Suppressor macrophage treated with lipopolysaccharide for 4 hours (primary cell): ENCODE measurements at regions not wholly inside any gene's neighbourhood (a gene's known extent, or its start where the extent isn't known, plus 50 kb on each side); places are given as distances from the start of the nearest gene placed in this dataset.

ENCODE experiments used
- DNase-seq: peaks from one replicate; pipeline ENCODE4 v3.0.0-alpha.2; 2020

GRCh38 chr10:10125676-10126075 lies 892.0 kb upstream of the CELF2 start:
- peak; percentile 8 for DNase-seq

GRCh38 chr10:10126218-10126617 lies 891.5 kb upstream of the CELF2 start:
- peak; percentile 42 for DNase-seq

GRCh38 chr10:10128387-10128786 lies 889.3 kb upstream of the CELF2 start:
- DNase-seq, result peak; percentile 25

- no peak for DNase-seq
Observed at GRCh38 chr10:10130686-10131085, 887.0 kb upstream of the CELF2 start.

GRCh38 chr10:10132009-10132408 lies 885.7 kb upstream of the CELF2 start:
- peak; percentile 5 for DNase-seq

- no peak for DNase-seq
Observed at GRCh38 chr10:10133281-10133680, 884.4 kb upstream of the CELF2 start.

DNA sequence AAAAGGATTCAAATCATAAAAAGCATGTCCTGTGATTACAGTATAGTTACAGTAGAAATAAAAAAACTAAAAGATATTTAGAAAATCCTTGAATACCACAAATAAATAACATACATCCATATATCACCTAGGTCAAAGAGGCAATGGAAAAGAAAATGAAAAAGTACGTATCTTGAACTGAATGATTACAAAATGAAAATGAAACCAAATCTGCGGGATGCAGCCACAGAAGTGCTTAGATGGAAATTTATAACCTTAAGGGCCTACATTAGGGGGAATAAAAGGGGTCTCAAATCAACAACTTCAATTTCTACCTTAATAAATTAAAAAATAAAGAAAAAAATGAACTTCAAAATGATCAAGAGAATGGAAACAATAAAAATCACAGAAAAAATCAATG lies 879.0 kb upstream of the CELF2 start:
- peak; percentile 14 for DNase-seq

DNA sequence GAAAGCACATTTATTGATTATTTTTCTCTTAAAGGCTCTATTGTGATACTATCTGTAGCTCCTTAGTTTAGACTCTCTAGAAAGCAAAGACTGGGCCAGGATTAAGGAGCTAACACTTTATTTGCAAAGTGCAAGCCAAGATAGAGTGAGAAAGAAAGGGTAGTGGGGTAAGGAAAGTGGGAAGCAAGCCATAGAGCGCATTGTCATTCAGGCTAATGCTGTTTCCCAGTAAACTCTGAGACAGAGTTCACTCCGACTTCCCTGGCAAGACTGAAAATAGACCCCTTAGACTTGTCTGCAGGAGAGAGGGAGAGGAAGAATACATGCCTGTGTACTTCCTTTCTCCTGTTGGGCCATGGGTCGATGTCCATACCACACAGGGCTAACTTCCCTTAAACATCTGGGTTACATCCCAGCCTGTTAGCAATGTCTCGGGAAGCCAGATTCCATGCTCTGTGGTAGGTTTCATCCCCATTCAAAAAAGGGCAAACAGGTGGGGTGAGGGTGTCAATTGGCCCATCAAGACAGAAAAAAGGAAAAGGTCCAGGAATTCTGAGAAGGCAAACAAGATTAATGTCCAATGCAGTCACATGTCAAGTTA lies 875.8 kb upstream of the CELF2 start:
- DNase-seq, result no peak

- DNase-seq, result no peak
Observed at GRCh38 chr10:10146604-10147003, 871.1 kb upstream of the CELF2 start.

DNA sequence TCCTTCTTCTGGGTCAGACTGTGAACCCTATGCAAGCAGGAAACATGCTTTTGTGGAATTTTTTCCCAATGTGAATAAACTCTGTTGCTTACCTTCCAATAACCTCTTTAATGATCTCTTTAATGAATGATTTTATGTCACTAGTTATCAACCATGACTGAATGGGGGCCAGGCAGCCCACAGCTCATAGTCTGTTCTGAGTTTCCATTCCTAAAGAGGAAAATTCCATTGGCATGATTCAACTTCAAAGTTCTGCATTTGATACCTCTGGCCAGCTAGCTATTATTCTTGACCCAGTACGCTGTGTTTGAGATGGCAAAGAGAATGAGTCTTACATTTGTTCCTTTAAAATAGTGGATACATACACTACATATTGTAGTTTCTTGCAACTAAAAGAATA lies 867.8 kb upstream of the CELF2 start:
- DNase-seq, result no peak

GRCh38 chr10:10156917-10157600 lies 860.6 kb upstream of the CELF2 start:
- no peak for DNase-seq

DNA sequence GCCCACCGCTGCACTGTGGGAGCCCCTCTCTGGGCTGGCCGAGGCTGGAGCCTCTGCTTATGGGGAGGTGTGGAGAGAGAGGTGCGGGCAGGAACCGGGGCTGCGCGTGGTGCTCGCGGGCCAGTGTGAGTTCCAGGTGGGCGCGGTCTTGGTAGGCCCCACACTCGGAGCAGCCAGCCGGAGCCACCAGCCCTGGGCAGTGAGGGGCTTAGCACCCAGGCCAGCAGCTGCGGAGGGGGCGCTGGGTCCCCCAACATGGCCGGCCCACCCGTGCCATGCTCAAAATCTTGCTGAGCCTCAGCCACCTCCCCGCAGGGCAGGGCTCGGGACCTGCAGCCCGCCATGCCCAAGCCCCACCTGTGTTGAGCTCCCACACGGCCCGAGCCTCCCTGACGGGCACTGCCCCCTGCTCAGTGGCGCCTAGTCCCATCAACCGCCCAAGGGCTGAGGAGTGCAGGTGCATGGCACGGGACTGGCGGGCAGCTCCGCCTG lies 856.8 kb upstream of the CELF2 start:
- DNase-seq, result no peak

GRCh38 chr10:10164848-10165247 lies 852.8 kb upstream of the CELF2 start:
- DNase-seq, result no peak

DNA sequence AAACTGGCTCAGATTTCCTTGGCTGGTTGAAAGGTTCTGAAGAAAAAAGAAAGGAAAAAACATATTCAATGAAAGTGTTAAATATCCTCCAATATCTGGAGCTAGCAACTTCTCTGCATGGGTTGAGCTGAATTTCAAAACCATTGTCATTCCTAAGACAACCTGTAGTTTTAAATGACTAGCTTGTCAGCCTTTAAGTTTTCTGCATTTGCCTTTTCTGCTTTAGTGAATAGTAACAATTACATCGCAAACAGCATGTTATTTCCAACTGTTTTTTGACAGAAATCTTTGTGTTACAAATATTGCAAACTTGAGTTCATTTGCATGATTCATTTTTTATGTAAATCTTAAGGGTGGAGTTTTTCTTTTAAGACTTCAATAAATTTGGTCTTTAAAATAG lies 852.3 kb upstream of the CELF2 start:
- no peak for DNase-seq

DNA sequence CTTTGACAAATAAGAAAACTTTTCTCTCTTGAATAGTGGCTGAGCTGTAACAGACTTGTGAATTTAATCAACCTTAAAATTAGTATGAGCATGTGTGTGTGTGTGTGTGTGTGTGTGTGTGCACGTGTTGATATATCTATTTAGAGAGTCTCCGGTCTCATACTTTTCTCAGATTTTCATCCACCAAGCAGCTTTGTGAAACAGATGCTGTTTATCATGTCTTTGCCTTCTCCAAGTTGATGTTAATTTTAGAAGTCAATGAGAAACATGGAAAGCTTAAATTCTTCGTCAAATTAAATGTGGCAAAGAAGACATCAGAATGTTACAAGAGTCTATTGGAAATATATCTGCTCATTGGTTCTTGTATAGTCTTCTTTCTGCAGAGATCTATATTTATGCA lies 839.2 kb upstream of the CELF2 start:
- DNase-seq, result no peak

GRCh38 chr10:10193848-10194247 lies 823.8 kb upstream of the CELF2 start:
- no peak for DNase-seq

DNA sequence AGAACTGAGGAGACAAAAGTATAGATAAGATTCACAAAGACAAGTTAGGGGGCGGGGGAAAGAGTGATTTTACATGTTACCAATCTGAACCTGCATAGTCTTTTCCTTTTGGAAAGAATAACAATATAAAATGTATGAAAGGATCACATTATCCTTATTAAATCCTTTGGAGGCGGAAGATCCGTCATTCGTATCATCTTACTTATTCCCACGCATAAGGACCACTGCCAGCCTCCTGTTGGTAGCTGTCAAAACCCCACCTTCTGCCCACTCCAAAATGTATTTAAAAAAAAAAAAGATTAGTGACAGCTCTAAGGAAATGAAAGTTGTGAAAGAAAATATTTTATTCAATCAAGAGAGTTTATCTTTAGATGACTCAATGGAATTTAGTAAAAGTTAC lies 821.0 kb upstream of the CELF2 start:
- no peak for DNase-seq

DNA sequence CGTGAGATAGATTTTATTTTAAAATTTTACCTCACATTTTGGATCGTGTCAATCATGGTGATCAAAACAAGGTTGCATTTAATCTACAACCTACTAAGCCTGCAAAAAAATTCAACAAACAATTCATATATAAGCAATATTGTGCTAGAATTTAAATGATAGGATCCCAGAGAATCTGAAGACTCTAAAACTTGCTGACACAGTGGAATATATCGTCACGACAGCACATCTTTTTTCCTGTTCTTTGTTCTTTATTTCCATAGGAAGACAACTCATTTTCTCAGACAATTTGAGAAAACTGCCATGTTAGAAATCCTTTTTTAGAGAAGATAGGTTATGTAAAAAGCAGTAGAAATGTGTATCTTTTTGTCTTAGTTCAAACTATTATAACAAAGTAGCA lies 820.2 kb upstream of the CELF2 start:
- DNase-seq, result no peak

GRCh38 chr10:10198363-10198762 lies 819.3 kb upstream of the CELF2 start:
- no peak for DNase-seq

- no peak for DNase-seq
Observed at GRCh38 chr10:10204415-10204814, 813.3 kb upstream of the CELF2 start.

GRCh38 chr10:10205906-10206305 lies 811.8 kb upstream of the CELF2 start:
- no peak for DNase-seq

DNA sequence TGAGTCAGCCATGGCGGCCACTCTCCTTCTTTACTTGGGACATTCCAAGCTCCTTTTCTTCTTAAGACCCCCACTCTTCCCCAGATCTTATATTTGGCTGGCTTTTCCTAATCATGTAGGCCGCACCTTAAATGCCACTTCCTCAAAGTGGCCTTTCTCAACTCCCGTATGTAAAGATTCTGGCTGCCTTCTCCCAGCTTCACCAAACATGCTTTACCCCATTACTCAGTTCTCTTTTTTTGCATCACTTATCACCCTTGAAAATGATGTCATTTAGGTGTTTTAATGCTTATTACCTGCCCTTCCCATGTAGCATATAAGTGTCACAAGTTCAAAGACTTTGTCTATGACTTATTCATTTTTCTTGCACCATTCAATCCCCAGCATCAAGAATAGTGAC lies 810.1 kb upstream of the CELF2 start:
- no peak for DNase-seq

- DNase-seq, result no peak
Observed at GRCh38 chr10:10208196-10208595, 809.5 kb upstream of the CELF2 start.

DNA sequence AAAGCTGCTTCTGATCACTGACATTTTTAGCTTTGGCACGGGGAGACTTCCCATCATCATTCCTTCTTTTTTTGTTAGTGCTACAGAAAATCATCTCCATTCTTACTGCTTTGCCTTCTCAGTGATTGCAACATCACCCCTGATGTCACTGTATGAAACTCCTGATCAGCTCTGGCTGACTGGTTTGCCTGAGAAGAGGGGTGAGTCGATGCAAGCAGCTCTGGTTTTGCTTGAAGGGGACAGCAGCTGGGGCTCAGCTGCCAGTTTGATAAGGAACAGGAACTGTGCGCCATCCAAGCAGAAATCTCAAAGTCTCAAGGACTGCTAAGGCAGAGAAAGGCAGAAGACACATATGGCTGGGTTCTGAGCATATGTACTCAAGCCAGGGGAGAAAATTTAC lies 808.5 kb upstream of the CELF2 start:
- DNase-seq, result peak; percentile 6

DNA sequence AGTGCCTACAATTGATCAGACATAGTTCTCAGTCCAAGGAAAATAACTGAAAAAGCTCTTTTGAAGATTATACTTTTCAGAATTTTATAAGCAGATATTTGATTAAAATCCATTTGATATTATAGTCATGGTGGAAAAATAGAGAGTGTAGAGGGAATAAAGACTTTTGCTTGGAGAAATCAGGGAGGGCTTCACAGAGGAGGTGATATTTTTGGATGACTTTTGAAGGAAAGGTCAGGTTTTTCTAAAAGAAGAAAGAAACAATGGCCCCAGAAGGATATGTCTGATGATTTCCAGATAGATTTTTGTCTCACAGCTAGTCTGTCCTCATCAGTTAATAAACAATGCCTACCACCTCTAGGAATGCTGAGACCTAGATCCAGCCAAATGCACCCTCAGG lies 806.3 kb upstream of the CELF2 start:
- no peak for DNase-seq
